PC-9 (cell line): ENCODE measurements at regions not wholly inside any gene's neighbourhood (a gene's known extent, or its start where the extent isn't known, plus 50 kb on each side); places are given as distances from the start of the nearest gene placed in this dataset.

ENCODE experiments used
- BruUV-seq: library from RNA; stranded (reverse); fragments of 400-500 nt; replicated peaks from 2 replicates; lab custom pipeline; 2021; lab: Mats Ljungman, UMichigan
- CTCF ChIA-PET: fragments of 300-600 bp; sonication (Branson Sonifier 250); formaldehyde crosslinking; loops from one replicate; lab custom pipeline; 2022; ENCODE audit warnings: antibody characterized with exemption; lab: Charles Lee
- POLR2A ChIA-PET: fragments of 300-600 bp; sonication (Branson Sonifier 250); formaldehyde crosslinking; loops from one replicate; lab custom pipeline; 2022; ENCODE audit warnings: antibody characterized with exemption; ENCODE audit not compliant: unreplicated experiment; lab: Charles Lee
- DNase-seq, 2 experiments: peaks; one replicate each; pipeline versions ENCODE4 v3.0.0 to v3.0.0-alpha.2; 2015 to 2022; ENCODE audit warnings: mixed read lengths in 1 of 2
- H2AFZ ChIP-seq: fragments of 200-600 bp; sonication (generic); 2 replicates; pipeline ENCODE4 v1.8.1; 2017; ENCODE audit warnings: antibody characterized with exemption
- H3F3A ChIP-seq: fragments of 200-600 bp; sonication (generic); 2 replicates; pipeline ENCODE4 v1.8.1; 2017; ENCODE audit warnings: antibody characterized with exemption, mild to moderate bottlenecking, low read depth; ENCODE audit not compliant: insufficient read depth
- H3K27ac ChIP-seq: fragments of 200-600 bp; sonication (generic); 2 replicates; pipeline ENCODE4 v1.6.1; 2016; ENCODE audit warnings: mixed run types
- H3K27me3 ChIP-seq: fragments of 200-600 bp; sonication (generic); 2 replicates; pipeline ENCODE4 v1.6.1; 2016; ENCODE audit warnings: low read depth, mixed run types; ENCODE audit not compliant: insufficient read depth
- H3K36me3 ChIP-seq: fragments of 200-600 bp; sonication (generic); 2 replicates; pipeline ENCODE4 v1.6.1; 2016; ENCODE audit warnings: low read depth, mixed run types
- H3K4me1 ChIP-seq: fragments of 200-600 bp; sonication (generic); replicated peaks from 2 replicates; pipeline ENCODE4 v1.6.1; 2016; ENCODE audit warnings: mixed run types; ENCODE audit not compliant: insufficient read depth
- H3K4me2 ChIP-seq: fragments of 200-600 bp; sonication (generic); 2 replicates; pipeline ENCODE4 v1.6.1; 2017; ENCODE audit warnings: mixed run types
- H3K4me3 ChIP-seq: fragments of 200-600 bp; sonication (generic); 2 replicates; pipeline ENCODE4 v1.6.1; 2016; ENCODE audit warnings: mixed run types
- H3K79me2 ChIP-seq: fragments of 200-600 bp; sonication (generic); 2 replicates; pipeline ENCODE4 v1.6.1; 2017; ENCODE audit warnings: low read depth, mixed run types
- H3K9me2 ChIP-seq: fragments of 200-600 bp; sonication (generic); 2 replicates; pipeline ENCODE4 v1.8.1; 2017; ENCODE audit warnings: mild to moderate bottlenecking; ENCODE audit not compliant: insufficient read depth
- H3K9me3 ChIP-seq: fragments of 200-600 bp; sonication (generic); 2 replicates; pipeline ENCODE4 v1.8.1; 2016; ENCODE audit warnings: low read depth; ENCODE audit not compliant: insufficient read depth
- H4K20me1 ChIP-seq: fragments of 200-600 bp; sonication (generic); 2 replicates; pipeline ENCODE4 v1.8.1; 2017; ENCODE audit not compliant: insufficient read depth
- EZH2 ChIP-seq: fragments of 200-600 bp; sonication (generic); IDR thresholded peaks from 2 replicates; pipeline ENCODE4 v1.8.0; 2017; ENCODE audit warnings: antibody characterized with exemption, low read depth
- intact Hi-C: fragments of 100-400 bp; cut with micrococcal nuclease; formaldehyde crosslinking; loops from one replicate; pipeline ENCODE4 v1.10.0; 2022; ENCODE audit not compliant: unreplicated experiment
- TF ChIP-seq, protein P1 (sequence below): fragments of 200-600 bp; sonication (generic); conservative IDR thresholded peaks from 2 replicates; pipeline ENCODE4 v1.6.1; 2017; ENCODE audit warnings: mixed run types, antibody characterized with exemption, mild to moderate bottlenecking, moderate library complexity

DNA sequence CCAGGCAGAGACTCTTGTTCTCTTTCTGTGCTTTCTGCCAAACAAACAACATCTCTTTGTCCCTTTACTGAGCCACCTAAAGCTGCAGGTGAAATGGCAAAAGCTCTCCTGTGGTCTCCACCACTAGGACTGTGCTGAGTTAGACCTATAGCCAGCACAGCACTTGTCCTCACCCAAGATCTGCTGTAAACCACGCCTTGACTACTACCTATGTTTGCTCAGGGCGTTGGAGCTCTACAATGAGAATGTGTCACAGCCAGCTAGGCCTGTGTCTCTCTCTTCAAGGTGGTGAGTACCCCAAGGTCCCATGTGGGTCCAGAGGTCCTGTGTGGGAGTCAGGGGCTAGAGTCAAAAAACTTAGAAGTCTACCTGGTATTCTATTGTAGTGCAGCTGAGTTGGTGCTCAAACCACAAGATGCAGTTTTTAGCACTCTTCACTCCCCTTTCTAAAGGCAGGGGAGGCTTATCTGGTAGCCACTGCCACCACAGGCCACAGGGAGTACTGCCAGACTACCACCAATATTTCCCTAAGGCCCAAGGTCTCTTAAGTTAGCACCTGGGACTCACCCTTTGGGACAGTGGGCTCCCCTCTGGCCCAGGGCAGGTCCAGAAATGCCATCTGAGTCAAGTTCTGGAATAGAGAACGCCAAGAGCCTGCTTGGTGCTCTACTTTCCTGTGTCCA is 96.8 kb upstream of the RPRM start:
- H3K4me3 ChIP-seq, result no peak overlapping the region
- ChIA-PET CTCF (no interaction called here), POLR2A (no interaction called here)
- H3K36me3 ChIP-seq, result no peaks in the 10 kb centered on the region
- intact Hi-C loops, result no loop called here
- H4K20me1 ChIP-seq, result no peaks in the 10 kb centered on the region
- no peaks in the 10 kb centered on the region for H3F3A ChIP-seq
- no peak overlapping the region for H3K27ac ChIP-seq
- TF ChIP-seq EZH2, result no peak
- no peaks in the 10 kb centered on the region for H3K4me1 ChIP-seq
- H2AFZ ChIP-seq, result no peak overlapping the region
- H3K27me3 ChIP-seq, result no peaks in the 10 kb centered on the region
- no peak for DNase-seq
- peaks cover 7% of the 10 kb centered on the region for H3K9me3 ChIP-seq
- H3K79me2 ChIP-seq, result peaks cover 5% of the 10 kb centered on the region; the same call in 1 of the 2 replicates
- H3K9me2 ChIP-seq, result no peaks in the 10 kb centered on the region
- BruUV-seq, result no TSS peak
- H3K4me2 ChIP-seq, result no peak overlapping the region

DNA sequence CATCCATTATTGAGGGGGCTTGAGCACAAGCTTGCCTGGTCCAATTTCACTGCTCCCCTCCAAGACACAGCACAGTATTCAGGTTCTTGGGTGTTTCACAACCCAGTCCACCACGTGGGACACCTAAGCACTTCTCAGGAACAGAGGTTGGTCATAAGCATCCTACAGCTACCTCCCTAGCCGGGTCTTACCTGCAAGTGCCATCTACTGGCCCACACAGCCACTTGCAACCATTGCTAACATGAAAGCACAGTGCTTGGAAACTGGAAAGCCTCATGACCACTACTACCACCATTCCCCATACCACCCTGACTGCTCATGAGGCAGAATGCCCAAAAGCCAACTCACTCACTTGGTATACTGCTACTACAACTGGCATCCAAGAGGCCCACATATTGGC is 105.7 kb upstream of the RPRM start:
- no peak overlapping the region for H3K4me2 ChIP-seq
- POLR2A ChIA-PET, result no interaction called here
- H3F3A ChIP-seq, result no peaks in the 10 kb centered on the region
- no TSS peak for BruUV-seq
- no peak overlapping the region for H3K27ac ChIP-seq
- intact Hi-C loops, result no loop called here
- H3K27me3 ChIP-seq, result no peaks in the 10 kb centered on the region
- no peaks in the 10 kb centered on the region for H3K9me2 ChIP-seq
- H3K79me2 ChIP-seq, result peaks cover 70% of the 10 kb centered on the region
- no peak for DNase-seq
- peaks cover 1% of the 10 kb centered on the region; the same call in 1 of the 2 replicates for H3K9me3 ChIP-seq
- no peaks in the 10 kb centered on the region for H3K4me1 ChIP-seq
- CTCF ChIA-PET, result no interaction called here
- H4K20me1 ChIP-seq, result no peaks in the 10 kb centered on the region
- no peak for TF ChIP-seq EZH2
- TF ChIP-seq, protein P1, sequence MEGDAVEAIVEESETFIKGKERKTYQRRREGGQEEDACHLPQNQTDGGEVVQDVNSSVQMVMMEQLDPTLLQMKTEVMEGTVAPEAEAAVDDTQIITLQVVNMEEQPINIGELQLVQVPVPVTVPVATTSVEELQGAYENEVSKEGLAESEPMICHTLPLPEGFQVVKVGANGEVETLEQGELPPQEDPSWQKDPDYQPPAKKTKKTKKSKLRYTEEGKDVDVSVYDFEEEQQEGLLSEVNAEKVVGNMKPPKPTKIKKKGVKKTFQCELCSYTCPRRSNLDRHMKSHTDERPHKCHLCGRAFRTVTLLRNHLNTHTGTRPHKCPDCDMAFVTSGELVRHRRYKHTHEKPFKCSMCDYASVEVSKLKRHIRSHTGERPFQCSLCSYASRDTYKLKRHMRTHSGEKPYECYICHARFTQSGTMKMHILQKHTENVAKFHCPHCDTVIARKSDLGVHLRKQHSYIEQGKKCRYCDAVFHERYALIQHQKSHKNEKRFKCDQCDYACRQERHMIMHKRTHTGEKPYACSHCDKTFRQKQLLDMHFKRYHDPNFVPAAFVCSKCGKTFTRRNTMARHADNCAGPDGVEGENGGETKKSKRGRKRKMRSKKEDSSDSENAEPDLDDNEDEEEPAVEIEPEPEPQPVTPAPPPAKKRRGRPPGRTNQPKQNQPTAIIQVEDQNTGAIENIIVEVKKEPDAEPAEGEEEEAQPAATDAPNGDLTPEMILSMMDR, result no peak
- no peak overlapping the region for H3K4me3 ChIP-seq
- H2AFZ ChIP-seq, result no peak overlapping the region
- H3K36me3 ChIP-seq, result no peaks in the 10 kb centered on the region

DNA sequence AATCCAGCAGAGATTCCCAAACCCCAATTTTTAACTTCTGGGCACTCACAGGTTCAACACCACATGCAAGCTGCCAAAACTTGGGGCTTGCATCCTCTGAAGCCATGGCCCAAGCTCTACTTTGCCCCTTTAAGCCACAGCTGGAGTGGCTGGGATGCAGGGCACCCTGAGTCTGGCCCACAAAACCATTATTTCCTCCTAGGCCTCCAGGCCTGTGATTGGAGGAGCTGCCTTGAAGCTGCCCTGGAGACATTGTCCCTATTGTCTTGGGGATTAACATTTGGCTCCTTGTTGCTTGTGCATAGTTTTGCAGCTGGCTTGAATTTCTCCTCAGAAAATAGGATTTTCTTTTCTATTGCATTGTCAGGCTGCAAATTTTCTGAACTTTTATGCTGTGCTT is 109.8 kb upstream of the RPRM start:
- CTCF ChIA-PET, result no interaction called here
- Histone ChIP-seq H3K9me3 (peaks cover 24% of the 10 kb centered on the region), H3K27ac (no peak overlapping the region), H2AFZ (no peak overlapping the region), H3K79me2 (peaks cover 86% of the 10 kb centered on the region), H3F3A (peaks cover 10% of the 10 kb centered on the region; the same call in 1 of the 2 replicates), H3K4me3 (no peak overlapping the region), H3K9me2 (no peaks in the 10 kb centered on the region), H3K4me1 (peaks cover 1% of the 10 kb centered on the region), H3K36me3 (no peaks in the 10 kb centered on the region), H3K4me2 (no peak overlapping the region), H3K27me3 (no peaks in the 10 kb centered on the region), H4K20me1 (no peaks in the 10 kb centered on the region)
- no peak for TF ChIP-seq EZH2
- TF ChIP-seq, protein P1, result no peak
- POLR2A ChIA-PET, result no interaction called here
- BruUV-seq, result no TSS peak
- DNase-seq, result no peak
- intact Hi-C loops, result no loop called here
